ENCODE measurements at regions not wholly inside any gene's neighbourhood (a gene's known extent, or its start where the extent isn't known, plus 50 kb on each side); places are given as distances from the start of the nearest gene placed in this dataset.

DNA sequence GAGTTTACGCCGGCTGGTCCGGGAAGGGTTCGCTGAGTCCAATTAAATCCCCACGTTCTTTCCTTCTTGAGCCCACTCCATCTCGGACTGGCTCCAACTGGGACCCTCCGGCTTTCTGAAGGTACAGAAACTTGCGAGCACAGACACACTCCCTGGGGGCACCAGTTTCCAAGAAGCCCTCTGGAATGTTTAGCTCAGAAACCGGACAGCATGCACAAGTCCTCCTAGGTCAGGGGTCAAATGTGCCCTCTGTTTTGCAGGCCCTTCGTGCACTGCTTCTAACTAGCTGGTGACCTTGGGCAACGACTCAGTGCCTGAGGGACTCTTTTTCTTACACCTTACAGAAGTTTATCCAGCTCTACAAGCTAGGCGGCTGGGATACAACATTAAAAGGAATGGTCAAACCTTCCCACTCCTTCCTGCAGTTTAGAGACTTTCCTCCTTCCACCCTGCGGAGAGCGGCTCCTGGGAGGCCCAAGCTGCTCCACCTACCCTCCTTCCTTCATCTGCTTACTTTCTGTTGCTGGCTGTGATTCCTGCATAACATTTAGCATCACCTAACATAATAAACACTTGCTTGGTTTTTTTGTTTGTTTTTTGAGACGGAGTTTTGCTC lies 275.5 kb downstream of the BCOR start:
- TF ChIP-seq TEAD4 (IDR thresholded peaks at IDR 0.05): no peak
- TF ChIP-seq YY1 (IDR thresholded peaks at IDR 0.05; ENCODE audit: low read depth): no peak
- no peak for TF ChIP-seq EP300 (IDR thresholded peaks at IDR 0.05; ENCODE audit: borderline replicate concordance)
- no peak for TF ChIP-seq TAF1 (IDR thresholded peaks at IDR 0.05; ENCODE audit: low read depth)
- no peak for TF ChIP-seq NFIC (IDR thresholded peaks at IDR 0.05)
- TF ChIP-seq CEBPB (IDR thresholded peaks at IDR 0.05): no peak

All from Ishikawa (cell line).